CD14-positive monocyte (primary cell): ENCODE measurements at regions not wholly inside any gene's neighbourhood (a gene's known extent, or its start where the extent isn't known, plus 50 kb on each side); places are given as distances from the start of the nearest gene placed in this dataset.

Source experiments
- DNase-seq, 3 donors: peaks; one replicate each; pipeline ENCODE4 v3.0.0-alpha.2; 2011 to 2022
- H2AFZ ChIP-seq: 2 replicates; pipeline ENCODE4 v1.6.0; 2012; ENCODE audit warnings: mild to moderate bottlenecking, low read depth, low read length, inconsistent platforms; ENCODE audit not compliant: insufficient read depth, poor library complexity, severe bottlenecking
- H3K27ac ChIP-seq, 2 donors: 1 replicate in 1 of 2; 2 replicates in 1 of 2; pipeline ENCODE4 v1.5.1; 2012 to 2013; ENCODE audit warnings: low read length in 2 of 2, control low read depth in 1 of 2, inconsistent platforms in 1 of 2, low read depth in 1 of 2, mild to moderate bottlenecking in 1 of 2
- H3K27me3 ChIP-seq, 2 donors: one replicate each; pipeline versions ENCODE4 v1.6.0 to v1.6.1; 2011 to 2013; ENCODE audit warnings: low read length in 2 of 2; ENCODE audit not compliant: control insufficient read depth in 2 of 2, insufficient read depth in 2 of 2
- H3K36me3 ChIP-seq, 2 donors: replicated peaks in 1 of 2; 1 replicate in 1 of 2; 2 replicates in 1 of 2; pipeline versions ENCODE4 v1.5.1 to v1.6.1; 2012 to 2013; ENCODE audit warnings: low read length in 2 of 2, control low read depth in 1 of 2, inconsistent platforms in 1 of 2, mild to moderate bottlenecking in 1 of 2; ENCODE audit not compliant: insufficient read depth in 2 of 2, control insufficient read depth in 1 of 2
- H3K4me1 ChIP-seq, 2 donors: 1 replicate in 1 of 2; 2 replicates in 1 of 2; pipeline versions ENCODE4 v1.5.1 to v1.6.1; 2012 to 2013; ENCODE audit warnings: low read length in 2 of 2, control low read depth in 1 of 2, inconsistent platforms in 1 of 2, mild to moderate bottlenecking in 1 of 2, moderate library complexity in 1 of 2; ENCODE audit not compliant: insufficient read depth in 2 of 2, control insufficient read depth in 1 of 2
- H3K4me2 ChIP-seq: replicated peaks from 2 replicates; pipeline ENCODE3; 2012; ENCODE audit warnings: low read length, moderate library complexity, mild to moderate bottlenecking; ENCODE audit not compliant: poor library complexity, severe bottlenecking; ENCODE audit errors: extremely low read depth
- H3K4me3 ChIP-seq, 3 experiments: fragments of 200-600 bp in 1 of 3; sonication (generic) in 1 of 3; replicated peaks in 1 of 3; 1 replicate in 2 of 3; 2 replicates in 1 of 3; pipeline ENCODE4 v1.5.1; 2011 to 2013; ENCODE audit warnings: low read length in 3 of 3, mild to moderate bottlenecking in 3 of 3, control low read depth in 2 of 3, low read depth in 2 of 3, inconsistent platforms in 1 of 3, moderate library complexity in 1 of 3
- H3K79me2 ChIP-seq: 2 replicates; pipeline ENCODE4 v1.6.0; 2012; ENCODE audit warnings: mild to moderate bottlenecking, control low read depth, inconsistent platforms, low read length, moderate library complexity; ENCODE audit not compliant: insufficient read depth
- H3K9ac ChIP-seq: 2 replicates; pipeline ENCODE4 v1.6.0; 2017; ENCODE audit warnings: low read length, mild to moderate bottlenecking; ENCODE audit not compliant: insufficient read depth, poor library complexity, severe bottlenecking
- H3K9me3 ChIP-seq, 2 donors: replicated peaks in 1 of 2; 1 replicate in 1 of 2; 2 replicates in 1 of 2; pipeline versions ENCODE4 v1.5.1 to v1.6.1; 2012 to 2013; ENCODE audit warnings: low read length in 2 of 2, control low read depth in 1 of 2; ENCODE audit not compliant: control insufficient read depth in 1 of 2, insufficient read depth in 1 of 2
- H4K20me1 ChIP-seq: 2 replicates; pipeline ENCODE4 v1.6.0; 2012; ENCODE audit warnings: mild to moderate bottlenecking, low read length, control low read depth, moderate library complexity; ENCODE audit not compliant: insufficient read depth
- H3K27ac Mint-ChIP-seq, 7 donors: one replicate each; pipeline ENCODE4 v1.8.0; 2020; ENCODE audit warnings: mild to moderate bottlenecking in 7 of 7, mixed read lengths in 7 of 7, moderate library complexity in 6 of 7, inconsistent platforms in 2 of 7
- H3K27me3 Mint-ChIP-seq, 3 donors: one replicate each; pipeline ENCODE4 v1.8.0; 2021 to 2022; ENCODE audit warnings: low read depth in 3 of 3, mild to moderate bottlenecking in 3 of 3, mixed read lengths in 3 of 3, moderate library complexity in 3 of 3, inconsistent platforms in 1 of 3
- H3K36me3 Mint-ChIP-seq, 2 donors: one replicate each; pipeline ENCODE4 v1.8.0; 2020; ENCODE audit warnings: mixed read lengths in 2 of 2, inconsistent platforms in 1 of 2, mild to moderate bottlenecking in 1 of 2
- H3K4me1 Mint-ChIP-seq: one replicate; pipeline ENCODE4 v1.8.0; 2020; ENCODE audit warnings: mild to moderate bottlenecking, mixed read lengths
- H3K4me3 Mint-ChIP-seq, 2 donors: one replicate each; pipeline ENCODE4 v1.8.0; 2020; ENCODE audit warnings: mild to moderate bottlenecking in 2 of 2, mixed read lengths in 2 of 2, moderate library complexity in 1 of 2
- H3K9me3 Mint-ChIP-seq, 7 donors: one replicate each; pipeline ENCODE4 v1.8.0; 2020 to 2022; ENCODE audit warnings: mixed read lengths in 7 of 7, mild to moderate bottlenecking in 6 of 7, moderate library complexity in 6 of 7, inconsistent platforms in 2 of 7
- WGBS: methylation state at CpG from one replicate; pipeline ENCODE4 v1.1.5; 2013; ENCODE audit warnings: missing lambda C conversion rate; ENCODE audit not compliant: insufficient coverage; 5-methylcytosine and 5-hydroxymethylcytosine counted together
- intact Hi-C, 2 donors: fragments of 100-400 bp; cut with micrococcal nuclease; formaldehyde crosslinking; loops; one replicate each; pipeline versions ENCODE4 v1.15.0 to v1.15.1; 2023
- TF ChIP-seq, protein P1 (sequence below): fragments of 200-600 bp; IDR thresholded peaks from one replicate; pipeline ENCODE4 v1.8.0; 2022; ENCODE audit warnings: antibody characterized with exemption, mild to moderate bottlenecking

DNA sequence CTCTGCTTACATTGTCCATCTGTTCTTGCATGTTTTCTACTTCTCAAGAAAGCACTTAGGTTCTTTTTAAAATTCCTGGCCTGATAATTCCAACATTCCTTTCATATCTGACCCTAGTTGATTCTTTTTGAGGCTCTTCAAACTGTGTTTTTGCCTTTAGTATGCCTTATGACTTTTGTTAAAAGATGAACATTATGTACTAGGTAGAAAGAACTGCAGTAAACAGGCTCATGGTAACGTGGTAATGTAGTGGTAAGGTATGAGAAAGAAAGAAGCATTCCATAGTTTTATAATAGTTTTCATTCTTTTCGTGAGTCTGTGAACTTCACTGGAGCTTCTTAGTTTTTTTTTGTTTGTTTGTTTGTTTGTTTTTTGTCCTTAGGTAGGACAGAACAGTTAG lies 306.4 kb downstream of the MBD2 start:
- no peak overlapping the region for H3K4me2 ChIP-seq
- H3K27ac ChIP-seq, result no peak overlapping the region
- H3K4me3 Mint-ChIP-seq, result no peak overlapping the region
- DNase-seq, result no peak
- no peaks in the 10 kb centered on the region for H3K4me1 ChIP-seq
- H4K20me1 ChIP-seq, result no peaks in the 10 kb centered on the region
- no peak overlapping the region for H3K27ac Mint-ChIP-seq
- no peaks in the 10 kb centered on the region for H3K36me3 ChIP-seq
- H2AFZ ChIP-seq, result no peak overlapping the region
- H3K9ac ChIP-seq, result no peak overlapping the region
- no peaks in the 10 kb centered on the region for H3K27me3 ChIP-seq
- no peaks in the 10 kb centered on the region for H3K79me2 ChIP-seq
- intact Hi-C loops, result no loop called here
- peaks cover 4 to 11% (median 6%) of the 10 kb centered on the region in 7 donors for H3K9me3 Mint-ChIP-seq
- peaks cover 8 to 9% of the 10 kb centered on the region in 2 donors for H3K9me3 ChIP-seq
- peaks cover 0 to 4% (median 1%) of the 10 kb centered on the region in 3 donors for H3K27me3 Mint-ChIP-seq
- H3K4me1 Mint-ChIP-seq, result no peaks in the 10 kb centered on the region
- H3K4me3 ChIP-seq, result no peak overlapping the region
- WGBS, result 76% methylated on average over 2 of the region's 2 CpGs
- TF ChIP-seq, protein P1, sequence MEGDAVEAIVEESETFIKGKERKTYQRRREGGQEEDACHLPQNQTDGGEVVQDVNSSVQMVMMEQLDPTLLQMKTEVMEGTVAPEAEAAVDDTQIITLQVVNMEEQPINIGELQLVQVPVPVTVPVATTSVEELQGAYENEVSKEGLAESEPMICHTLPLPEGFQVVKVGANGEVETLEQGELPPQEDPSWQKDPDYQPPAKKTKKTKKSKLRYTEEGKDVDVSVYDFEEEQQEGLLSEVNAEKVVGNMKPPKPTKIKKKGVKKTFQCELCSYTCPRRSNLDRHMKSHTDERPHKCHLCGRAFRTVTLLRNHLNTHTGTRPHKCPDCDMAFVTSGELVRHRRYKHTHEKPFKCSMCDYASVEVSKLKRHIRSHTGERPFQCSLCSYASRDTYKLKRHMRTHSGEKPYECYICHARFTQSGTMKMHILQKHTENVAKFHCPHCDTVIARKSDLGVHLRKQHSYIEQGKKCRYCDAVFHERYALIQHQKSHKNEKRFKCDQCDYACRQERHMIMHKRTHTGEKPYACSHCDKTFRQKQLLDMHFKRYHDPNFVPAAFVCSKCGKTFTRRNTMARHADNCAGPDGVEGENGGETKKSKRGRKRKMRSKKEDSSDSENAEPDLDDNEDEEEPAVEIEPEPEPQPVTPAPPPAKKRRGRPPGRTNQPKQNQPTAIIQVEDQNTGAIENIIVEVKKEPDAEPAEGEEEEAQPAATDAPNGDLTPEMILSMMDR, result no peak
- H3K36me3 Mint-ChIP-seq, result no peaks in the 10 kb centered on the region

GRCh38 chr18:53911200-53911599 lies 313.3 kb downstream of the MBD2 start:
- TF ChIP-seq, protein P1, result no peak
- Mint-ChIP-seq H3K27ac (no peak overlapping the region), H3K9me3 (peaks cover 0 to 3% (median 0%) of the 10 kb centered on the region in 7 donors), H3K27me3 (peaks cover 0 to 4% (median 0%) of the 10 kb centered on the region in 3 donors), H3K4me3 (no peak overlapping the region), H3K4me1 (no peaks in the 10 kb centered on the region), H3K36me3 (no peaks in the 10 kb centered on the region)
- Histone ChIP-seq H3K9me3 (no peaks in the 10 kb centered on the region), H3K4me2 (no peak overlapping the region), H3K4me3 (no peak overlapping the region), H3K36me3 (no peaks in the 10 kb centered on the region), H3K4me1 (no peaks in the 10 kb centered on the region), H4K20me1 (no peaks in the 10 kb centered on the region), H3K9ac (no peak overlapping the region), H3K79me2 (no peaks in the 10 kb centered on the region), H3K27me3 (no peaks in the 10 kb centered on the region), H3K27ac (no peak overlapping the region), H2AFZ (no peak overlapping the region)
- intact Hi-C loops, result no loop called here
- WGBS, result no CpG with 5 or more reads among the region's 2 CpGs
- no peak for DNase-seq
